ENCODE measurements at regions not wholly inside any gene's neighbourhood (a gene's known extent, or its start where the extent isn't known, plus 50 kb on each side); places are given as distances from the start of the nearest gene placed in this dataset.

DNA sequence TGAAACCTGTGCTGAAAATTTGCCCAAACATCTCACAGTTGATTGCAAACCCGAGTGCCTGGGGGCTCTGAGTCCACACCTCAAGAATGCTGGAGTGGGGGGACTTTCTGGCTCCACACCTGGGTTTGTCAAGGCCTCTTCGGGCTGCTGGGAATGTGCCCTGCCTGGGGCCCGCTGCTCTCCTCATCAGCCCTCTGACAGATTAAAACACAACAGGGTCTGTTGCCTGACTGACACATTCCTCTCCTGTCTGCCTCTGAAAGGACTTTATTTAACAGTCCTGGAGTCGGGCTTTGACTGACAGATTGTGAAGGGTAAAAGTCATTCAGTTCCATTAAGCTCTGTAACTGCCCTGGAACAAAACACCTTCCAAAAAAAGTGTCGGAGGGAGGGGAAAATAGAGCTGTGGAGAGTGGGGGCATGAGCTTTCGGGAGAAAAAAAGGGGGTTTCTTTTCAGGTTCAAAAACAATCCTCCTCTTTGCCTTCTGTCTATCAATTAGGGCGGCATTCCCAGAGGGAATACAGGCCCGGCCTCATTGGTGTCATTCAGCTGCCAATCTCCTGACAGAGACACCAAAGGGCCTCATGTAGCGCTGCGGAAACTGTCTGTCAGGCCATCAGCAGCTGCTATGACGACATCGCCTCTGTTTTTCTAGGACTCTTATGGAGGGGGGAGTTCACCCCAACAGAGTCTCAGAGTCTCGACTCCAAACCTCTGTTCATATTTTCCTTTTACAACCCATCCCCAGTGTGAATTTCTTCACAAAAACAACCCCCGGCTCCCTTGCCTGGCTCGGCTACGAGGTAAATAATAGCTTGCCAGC, 398.8 kb upstream of the NFE2L3 start:
- H3K27ac Mint-ChIP-seq = peak overlapping the region; percentile 74
- peaks cover 63% of the 10 kb centered on the region for H3K4me1 Mint-ChIP-seq
- H3K36me3 Mint-ChIP-seq = no peaks in the 10 kb centered on the region
- no peaks in the 10 kb centered on the region for H3K27me3 Mint-ChIP-seq (ENCODE audit: low read depth)
- peak in 1 of 2 experiments; percentile 51 for DNase-seq (ENCODE audit: low spot score in 2 of 2, unreplicated experiment in 2 of 2)
- H3K4me3 Mint-ChIP-seq = no peak overlapping the region
- TF ChIP-seq, protein P1, sequence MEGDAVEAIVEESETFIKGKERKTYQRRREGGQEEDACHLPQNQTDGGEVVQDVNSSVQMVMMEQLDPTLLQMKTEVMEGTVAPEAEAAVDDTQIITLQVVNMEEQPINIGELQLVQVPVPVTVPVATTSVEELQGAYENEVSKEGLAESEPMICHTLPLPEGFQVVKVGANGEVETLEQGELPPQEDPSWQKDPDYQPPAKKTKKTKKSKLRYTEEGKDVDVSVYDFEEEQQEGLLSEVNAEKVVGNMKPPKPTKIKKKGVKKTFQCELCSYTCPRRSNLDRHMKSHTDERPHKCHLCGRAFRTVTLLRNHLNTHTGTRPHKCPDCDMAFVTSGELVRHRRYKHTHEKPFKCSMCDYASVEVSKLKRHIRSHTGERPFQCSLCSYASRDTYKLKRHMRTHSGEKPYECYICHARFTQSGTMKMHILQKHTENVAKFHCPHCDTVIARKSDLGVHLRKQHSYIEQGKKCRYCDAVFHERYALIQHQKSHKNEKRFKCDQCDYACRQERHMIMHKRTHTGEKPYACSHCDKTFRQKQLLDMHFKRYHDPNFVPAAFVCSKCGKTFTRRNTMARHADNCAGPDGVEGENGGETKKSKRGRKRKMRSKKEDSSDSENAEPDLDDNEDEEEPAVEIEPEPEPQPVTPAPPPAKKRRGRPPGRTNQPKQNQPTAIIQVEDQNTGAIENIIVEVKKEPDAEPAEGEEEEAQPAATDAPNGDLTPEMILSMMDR (IDR thresholded peaks at IDR 0.05; ENCODE audit: unreplicated experiment) = no peak
- no peaks in the 10 kb centered on the region for H3K9me3 Mint-ChIP-seq

DNA sequence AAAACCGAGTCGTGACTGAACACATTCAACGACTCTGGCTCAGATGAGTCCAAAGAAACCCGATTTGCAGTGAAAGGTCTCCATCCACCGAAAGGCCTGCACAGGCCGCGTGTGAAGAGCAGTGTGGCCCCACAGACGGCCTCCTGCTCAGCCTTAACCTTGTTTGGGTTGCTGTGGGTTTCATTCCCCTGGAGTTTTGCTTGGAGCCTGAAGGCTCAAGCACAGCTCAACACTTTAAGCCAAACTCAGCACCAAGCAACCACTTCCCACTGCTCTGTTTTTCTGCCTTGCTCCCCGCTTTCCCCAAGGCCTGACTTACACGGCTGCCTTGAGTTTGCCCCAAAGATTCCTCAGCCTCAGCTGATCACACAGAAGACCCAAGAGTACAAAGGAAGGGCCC, 398.2 kb upstream of the NFE2L3 start:
- peaks cover 69% of the 10 kb centered on the region for H3K4me1 Mint-ChIP-seq
- no peak overlapping the region for H3K4me3 Mint-ChIP-seq
- H3K27me3 Mint-ChIP-seq (ENCODE audit: low read depth) = no peaks in the 10 kb centered on the region
- TF ChIP-seq, protein P1 (IDR thresholded peaks at IDR 0.05; ENCODE audit: unreplicated experiment) = no peak
- H3K9me3 Mint-ChIP-seq = no peaks in the 10 kb centered on the region
- H3K27ac Mint-ChIP-seq = peak overlapping the region; percentile 74
- H3K36me3 Mint-ChIP-seq = no peaks in the 10 kb centered on the region
- DNase-seq (ENCODE audit: low spot score in 2 of 2, unreplicated experiment in 2 of 2) = no peak

DNA sequence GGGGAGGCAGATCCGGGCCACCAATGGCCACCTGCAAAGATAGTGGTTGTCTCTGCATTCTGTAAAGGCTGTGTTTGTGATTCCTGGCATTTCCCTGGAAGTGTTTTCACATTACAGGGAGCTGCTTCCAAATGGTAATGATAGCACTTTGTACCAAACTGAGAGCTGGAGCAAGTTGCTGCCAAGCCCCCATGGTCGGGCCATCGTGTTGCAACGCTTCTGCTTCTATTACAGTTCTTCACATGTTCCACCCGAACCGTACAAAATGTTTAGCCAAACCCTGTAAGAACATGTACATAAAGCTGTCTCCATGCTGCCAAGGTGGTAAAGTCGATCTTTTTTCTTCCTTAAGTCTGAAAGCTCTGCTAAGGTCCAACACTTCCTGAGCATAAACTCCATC, 397.7 kb upstream of the NFE2L3 start:
- Mint-ChIP-seq H3K4me3 (no peak overlapping the region), H3K4me1 (peaks cover 72% of the 10 kb centered on the region), H3K9me3 (no peaks in the 10 kb centered on the region), H3K36me3 (no peaks in the 10 kb centered on the region), H3K27me3 (ENCODE audit: low read depth) (no peaks in the 10 kb centered on the region), H3K27ac (peak overlapping the region; percentile 74)
- TF ChIP-seq, protein P1 (IDR thresholded peaks at IDR 0.05; ENCODE audit: unreplicated experiment) = no peak
- DNase-seq (ENCODE audit: low spot score in 2 of 2, unreplicated experiment in 2 of 2) = no peak

- no peak overlapping the region for H3K4me3 Mint-ChIP-seq
- peaks cover 72% of the 10 kb centered on the region for H3K4me1 Mint-ChIP-seq
- DNase-seq (ENCODE audit: low spot score in 2 of 2, unreplicated experiment in 2 of 2) = no peak
- H3K27ac Mint-ChIP-seq = no peak overlapping the region
- H3K9me3 Mint-ChIP-seq = no peaks in the 10 kb centered on the region
- H3K36me3 Mint-ChIP-seq = no peaks in the 10 kb centered on the region
- peaks cover 1% of the 10 kb centered on the region for H3K27me3 Mint-ChIP-seq (ENCODE audit: low read depth)
- TF ChIP-seq, protein P1 (IDR thresholded peaks at IDR 0.05; ENCODE audit: unreplicated experiment) = no peak
Measured at GRCh38 chr7:25754751-25755150, 397.2 kb upstream of the NFE2L3 start.

- Mint-ChIP-seq H3K36me3 (no peaks in the 10 kb centered on the region), H3K27me3 (ENCODE audit: low read depth) (peaks cover 8% of the 10 kb centered on the region), H3K9me3 (no peaks in the 10 kb centered on the region), H3K4me3 (no peak overlapping the region), H3K27ac (no peak overlapping the region), H3K4me1 (peaks cover 59% of the 10 kb centered on the region)
- TF ChIP-seq, protein P1 (IDR thresholded peaks at IDR 0.05; ENCODE audit: unreplicated experiment) = no peak
- no peak for DNase-seq (ENCODE audit: low spot score in 2 of 2, unreplicated experiment in 2 of 2)
Measured at GRCh38 chr7:25756601-25757000, 395.4 kb upstream of the NFE2L3 start.

Measured in mesothelial cell of epicardium (in vitro differentiated cells).